OCI-LY3 (cell line): ENCODE measurements at regions not wholly inside any gene's neighbourhood (a gene's known extent, or its start where the extent isn't known, plus 50 kb on each side); places are given as distances from the start of the nearest gene placed in this dataset.

Experiments
- H2AFZ ChIP-seq: fragments of 200-600, 300-600 bp; shearing (Covaris generic); 2 replicates; pipeline ENCODE4 v1.6.0; 2014; ENCODE audit warnings: antibody characterized with exemption, low read depth, low read length
- H3K27ac ChIP-seq: fragments of 200-600, 300-600 bp; sonication (generic); 2 replicates; pipeline ENCODE4 v1.5.1; 2014; ENCODE audit warnings: mild to moderate bottlenecking, low read length, moderate library complexity, mixed read lengths
- H3K27me3 ChIP-seq: fragments of 200-600, 300-600 bp; sonication (generic); 2 replicates; pipeline ENCODE4 v1.6.1; 2014; ENCODE audit warnings: low read depth, low read length, mixed read lengths
- H3K36me3 ChIP-seq: fragments of 200-600, 300-600 bp; sonication (generic); replicated peaks from 2 replicates; pipeline ENCODE3; 2014; ENCODE audit warnings: low read depth, low read length, mixed read lengths
- H3K4me1 ChIP-seq: fragments of 300-600, 200-600 bp; sonication (generic); 2 replicates; pipeline ENCODE4 v1.6.1; 2014; ENCODE audit warnings: low read length, mixed read lengths
- H3K4me2 ChIP-seq: fragments of 200-600, 300-600 bp; sonication (generic); 2 replicates; pipeline ENCODE4 v1.6.1; 2014; ENCODE audit warnings: low read length, mixed read lengths
- H3K4me3 ChIP-seq: fragments of 300-600, 200-600 bp; sonication (generic); 2 replicates; pipeline ENCODE4 v1.5.1; 2014; ENCODE audit warnings: antibody characterized with exemption, mild to moderate bottlenecking, low read length, moderate library complexity
- H3K79me2 ChIP-seq: fragments of 300-600, 200-600 bp; shearing (Covaris generic); 2 replicates; pipeline ENCODE4 v1.6.1; 2014; ENCODE audit warnings: mild to moderate bottlenecking, low read length, mixed read lengths
- H3K9ac ChIP-seq: fragments of 300-600, 200-600 bp; shearing (Covaris generic); 2 replicates; pipeline ENCODE4 v1.6.0; 2014; ENCODE audit warnings: mild to moderate bottlenecking, low read length, moderate library complexity
- H3K9me3 ChIP-seq: fragments of 200-600, 300-600 bp; shearing (Covaris generic); 2 replicates; pipeline ENCODE4 v1.6.1; 2014; ENCODE audit warnings: low read length, mixed read lengths; ENCODE audit not compliant: insufficient read depth
- H4K20me1 ChIP-seq: fragments of 200-600, 300-600 bp; sonication (generic); 2 replicates; pipeline ENCODE4 v1.6.1; 2016; ENCODE audit warnings: low read length, mixed read lengths; ENCODE audit not compliant: insufficient read depth
- CTCF ChIP-seq: fragments of 200-600, 300-600 bp; sonication (generic); IDR thresholded peaks from 2 replicates; pipeline ENCODE4 v1.5.1; 2014; ENCODE audit warnings: antibody characterized with exemption, low read length, low read depth
- EZH2phosphoT487 ChIP-seq: fragments of 200-600 bp; shearing (Covaris generic); IDR thresholded peaks from 2 replicates; pipeline ENCODE4 v1.6.1; 2018; ENCODE audit warnings: antibody characterized with exemption, mixed run types, low read depth

DNA sequence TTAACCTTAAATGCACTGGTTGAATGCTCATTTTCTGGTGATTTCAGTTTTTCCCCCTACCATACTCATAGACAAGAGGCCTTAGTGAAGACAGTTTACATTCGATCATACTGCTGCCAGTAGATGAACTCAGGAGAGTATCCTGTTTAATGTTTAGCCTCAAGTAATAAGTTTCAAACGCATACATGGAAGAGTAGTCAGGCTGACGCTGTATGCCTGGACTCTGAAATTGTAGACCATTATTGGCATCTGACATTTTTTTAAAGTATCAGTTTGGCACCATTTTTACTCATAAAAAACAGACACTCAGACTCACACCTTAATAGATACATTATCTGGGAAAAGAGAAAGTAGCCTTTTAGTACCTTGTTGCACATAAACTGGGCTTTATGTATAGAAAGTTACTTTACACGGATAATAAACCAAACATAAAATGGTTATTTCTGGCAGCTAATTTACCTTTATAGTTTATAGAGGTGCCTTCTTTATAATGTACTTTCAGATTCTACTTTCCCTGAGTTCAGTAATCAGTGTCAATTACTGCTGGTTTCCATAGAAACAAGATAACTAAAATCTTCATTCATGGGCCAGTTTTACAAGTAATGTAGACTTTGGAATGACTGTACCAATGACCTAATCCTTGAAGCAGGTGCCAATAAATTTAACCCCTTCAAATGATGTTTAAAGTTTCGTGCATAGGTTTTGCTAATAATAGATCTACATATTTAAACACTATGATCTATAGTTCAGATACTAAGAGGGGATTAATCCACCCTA lies 183.8 kb upstream of the ITGA1 start:
- Histone ChIP-seq H3K9ac (no peak overlapping the region), H3K36me3 (no peaks in the 10 kb centered on the region), H3K4me1 (no peaks in the 10 kb centered on the region)

GRCh38 chr5:52605317-52606313 lies 182.1 kb upstream of the ITGA1 start:
- Histone ChIP-seq H3K27ac (no peak overlapping the region), H2AFZ (no peak overlapping the region), H4K20me1 (no peaks in the 10 kb centered on the region), H3K9me3 (no peaks in the 10 kb centered on the region), H3K27me3 (no peaks in the 10 kb centered on the region), H3K4me1 (no peaks in the 10 kb centered on the region), H3K36me3 (no peaks in the 10 kb centered on the region), H3K9ac (no peak overlapping the region), H3K4me2 (no peak overlapping the region), H3K4me3 (no peak overlapping the region), H3K79me2 (no peaks in the 10 kb centered on the region)
- TF ChIP-seq EZH2phosphoT487 (no peak), CTCF (no peak)

More for the DNA sequence above, 183.8 kb upstream of the ITGA1 start:
- Histone ChIP-seq H2AFZ (no peak overlapping the region), H3K27me3 (no peaks in the 10 kb centered on the region), H3K9me3 (no peaks in the 10 kb centered on the region), H3K27ac (no peak overlapping the region), H4K20me1 (no peaks in the 10 kb centered on the region), H3K79me2 (no peaks in the 10 kb centered on the region), H3K4me2 (no peak overlapping the region), H3K4me3 (no peak overlapping the region)
- TF ChIP-seq CTCF (no peak), EZH2phosphoT487 (no peak)

DNA sequence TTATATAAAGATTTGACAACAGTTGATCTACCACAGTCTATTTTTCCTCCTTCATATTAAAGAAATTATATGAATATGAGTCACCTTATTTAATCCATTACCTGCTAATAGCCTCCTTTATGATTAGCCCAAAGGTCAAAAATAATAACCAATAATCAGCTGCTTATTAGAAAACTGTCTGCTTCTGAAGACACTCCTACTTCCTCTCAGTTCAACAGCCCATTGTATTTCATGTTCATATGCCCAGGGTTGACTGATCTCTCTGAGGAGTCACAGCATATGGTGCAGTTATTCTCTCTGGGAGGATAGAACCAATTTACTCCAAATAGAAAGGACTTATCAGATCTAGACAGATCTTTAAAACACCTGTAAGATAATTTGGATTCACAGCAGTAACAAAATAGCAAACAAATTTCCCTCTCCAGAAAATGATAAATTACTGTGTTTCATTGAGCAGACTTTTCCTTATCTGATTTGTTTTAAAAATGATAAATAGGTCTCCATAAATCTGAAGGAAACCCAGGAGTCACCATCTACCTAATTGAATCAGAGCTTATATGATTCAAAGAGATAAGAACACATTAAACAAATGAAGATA lies 180.4 kb upstream of the ITGA1 start:
- no peak overlapping the region for H3K4me3 ChIP-seq

More for the DNA sequence above, 180.4 kb upstream of the ITGA1 start:
- no peak overlapping the region for H2AFZ ChIP-seq
- no peak overlapping the region for H3K4me2 ChIP-seq
- no peak overlapping the region for H3K9ac ChIP-seq
- no peaks in the 10 kb centered on the region for H4K20me1 ChIP-seq
- H3K4me1 ChIP-seq, result no peaks in the 10 kb centered on the region
- no peak overlapping the region for H3K27ac ChIP-seq
- no peaks in the 10 kb centered on the region for H3K27me3 ChIP-seq
- H3K79me2 ChIP-seq, result no peaks in the 10 kb centered on the region
- no peak for TF ChIP-seq CTCF
- no peak for TF ChIP-seq EZH2phosphoT487
- no peaks in the 10 kb centered on the region for H3K36me3 ChIP-seq
- no peaks in the 10 kb centered on the region for H3K9me3 ChIP-seq
